ENCODE measurements at regions not wholly inside any gene's neighbourhood (a gene's known extent, or its start where the extent isn't known, plus 50 kb on each side); places are given as distances from the start of the nearest gene placed in this dataset.
"Not testable (repeated sequence)": the region's sequence is repeated elsewhere in the genome, so short reads cannot be mapped to it uniquely, and the experiment has no call there.

- DNase-seq (ENCODE audit: low read depth in 4 of 4, low spot score in 3 of 4) = peak in 1 of 4 donors; percentile 14
Observed at GRCh38 chr13:23074075-23074828, 106.5 kb upstream of the SGCG start.

DNA sequence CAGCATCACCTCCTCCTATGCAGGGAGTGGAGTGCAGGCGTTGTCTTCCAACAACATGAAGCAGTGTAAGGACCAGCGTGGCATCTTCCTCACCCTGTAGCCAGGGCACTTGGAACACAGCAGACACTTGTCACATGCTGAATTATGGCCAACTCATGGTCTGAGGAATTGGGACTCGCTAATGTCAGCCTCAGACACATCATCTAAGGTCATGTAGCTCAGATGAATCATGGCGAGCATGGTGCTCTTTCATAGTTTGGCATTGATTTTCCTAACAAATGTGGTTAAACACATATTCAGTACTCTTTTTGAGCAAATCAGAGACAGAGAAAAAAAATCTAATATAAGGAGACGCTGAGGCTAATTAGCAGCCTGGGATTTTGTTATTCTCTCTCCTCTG, 99.6 kb upstream of the SGCG start:
- no peak for DNase-seq (ENCODE audit: low read depth in 4 of 4, low spot score in 3 of 4)

GRCh38 chr13:23081901-23082300, 98.9 kb upstream of the SGCG start:
- DNase-seq (ENCODE audit: low read depth in 4 of 4, low spot score in 3 of 4) = no peak

DNA sequence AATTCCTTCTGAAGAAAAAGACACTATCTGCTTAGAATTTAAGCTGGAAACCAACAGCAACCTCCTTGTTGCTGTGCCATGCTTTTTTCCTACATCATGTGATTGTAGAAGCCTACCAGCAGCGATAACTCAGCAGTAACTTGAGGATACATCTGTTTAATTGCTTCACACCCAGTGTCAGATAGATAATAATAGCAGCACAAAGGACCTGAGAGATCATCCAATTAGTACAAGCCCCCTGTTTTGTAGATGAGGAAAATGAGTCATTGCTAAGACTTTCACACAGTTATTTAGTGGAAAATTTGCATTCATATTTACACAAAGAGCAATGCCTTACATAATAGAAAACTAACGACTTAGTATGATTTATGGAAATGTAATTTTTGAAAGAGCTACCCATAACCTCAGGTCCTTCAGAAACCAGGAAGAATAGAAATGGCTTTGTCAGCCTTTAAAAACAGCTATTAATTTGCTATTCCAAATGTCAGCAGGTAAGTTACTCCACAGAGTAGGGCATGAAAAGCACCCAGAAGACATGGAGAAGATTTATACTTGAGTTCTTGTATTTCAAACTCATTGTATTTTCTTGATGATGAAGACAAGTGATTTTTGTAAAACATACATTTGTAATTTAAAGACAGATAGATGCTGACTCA, 93.7 kb upstream of the SGCG start:
- no peak for DNase-seq (ENCODE audit: low read depth in 4 of 4, low spot score in 3 of 4)

DNA sequence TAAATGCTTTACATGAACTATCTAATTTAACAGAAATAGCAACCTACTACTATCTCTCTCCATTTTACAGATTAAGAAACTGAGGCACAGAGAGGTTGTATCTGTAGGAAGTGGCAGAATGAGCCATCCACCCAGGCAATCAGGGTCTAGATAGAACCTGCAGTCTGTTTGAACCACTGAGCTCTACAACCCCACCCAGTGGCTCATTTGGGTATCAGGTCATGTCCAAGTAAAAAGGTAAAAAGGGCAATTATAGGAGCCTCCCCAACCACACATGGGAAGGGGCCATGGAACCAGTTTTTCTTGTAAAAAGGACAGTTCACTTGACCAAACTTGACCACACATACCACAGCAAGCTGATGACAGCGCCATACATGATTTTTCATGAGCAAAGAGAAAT, 92.9 kb upstream of the SGCG start:
- DNase-seq (ENCODE audit: low read depth in 4 of 4, low spot score in 3 of 4) = no peak

DNA sequence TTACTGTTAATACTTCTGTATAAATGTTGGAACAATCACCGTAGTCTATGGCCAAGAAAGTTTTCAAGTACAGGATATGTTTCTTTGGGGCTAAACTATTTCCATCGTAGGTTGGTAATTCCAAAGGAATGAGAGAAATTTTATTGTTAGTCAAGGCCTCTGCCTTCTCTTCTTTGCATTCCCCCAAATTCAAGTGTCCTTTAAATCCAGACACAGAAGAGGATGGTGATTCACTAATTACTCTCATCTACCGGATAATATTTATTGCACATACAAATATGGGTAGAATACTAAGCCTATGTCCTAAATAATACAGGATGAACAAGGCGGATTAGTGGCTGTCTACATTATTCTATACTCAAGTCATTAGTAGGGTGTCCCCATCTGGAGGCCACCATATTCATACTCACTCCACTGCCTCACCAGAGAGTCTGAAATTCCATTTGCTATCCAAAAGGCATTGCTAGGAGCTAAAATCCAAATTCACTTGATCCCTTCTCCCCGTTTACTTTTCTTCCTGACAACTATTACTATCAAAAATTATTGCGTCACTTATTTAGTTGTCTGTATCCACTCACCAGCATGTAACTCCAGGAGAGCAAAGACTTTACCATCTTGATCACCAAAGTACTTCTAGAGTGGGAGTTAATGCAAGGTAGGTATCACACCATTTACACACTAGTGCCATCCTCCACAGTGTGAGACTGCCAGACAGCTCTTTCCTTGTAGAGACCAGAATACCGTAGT, 82.4 kb upstream of the SGCG start:
- no peak for DNase-seq (ENCODE audit: low read depth in 4 of 4, low spot score in 3 of 4)

DNA sequence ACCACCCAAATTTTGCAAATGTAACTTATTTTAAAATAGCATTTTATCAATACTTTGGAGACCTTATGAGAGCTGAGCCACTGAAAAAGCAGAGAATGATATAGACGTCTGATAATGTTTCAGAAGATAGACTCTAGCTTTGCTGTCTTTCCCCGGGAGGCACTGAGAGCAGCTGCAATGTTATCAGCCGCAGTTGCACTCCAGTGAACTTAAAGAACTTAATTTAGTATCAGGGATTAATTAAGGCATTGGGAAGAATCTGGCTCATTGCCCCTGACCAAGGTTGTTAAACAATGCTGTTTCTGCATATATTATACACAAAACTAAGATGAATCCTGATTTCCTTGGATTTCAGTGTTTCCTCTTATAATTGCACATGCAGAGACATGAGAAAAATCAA, 75.7 kb upstream of the SGCG start:
- no peak for DNase-seq (ENCODE audit: low read depth in 4 of 4, low spot score in 3 of 4)

GRCh38 chr13:23107665-23108064, 73.1 kb upstream of the SGCG start:
- no peak for DNase-seq (ENCODE audit: low read depth in 4 of 4, low spot score in 3 of 4)

GRCh38 chr13:23119131-23119530, 61.6 kb upstream of the SGCG start:
- no peak for DNase-seq (ENCODE audit: low read depth in 4 of 4, low spot score in 3 of 4)

GRCh38 chr13:23127540-23127939, 53.2 kb upstream of the SGCG start:
- DNase-seq (ENCODE audit: low read depth in 4 of 4, low spot score in 3 of 4) = not testable (repeated sequence)

- DNase-seq (ENCODE audit: low read depth in 4 of 4, low spot score in 3 of 4) = no peak
Observed at GRCh38 chr13:23129331-23129730, 51.4 kb upstream of the SGCG start.

Measured in left renal pelvis (tissue), 4 donors.